BLaER1 treated with 17β-estradiol and CSF1 and Interleukin-3, amounts not matched to agents 10 nM and 100 nM (cell line): ENCODE measurements at regions not wholly inside any gene's neighbourhood (a gene's known extent, or its start where the extent isn't known, plus 50 kb on each side); places are given as distances from the start of the nearest gene placed in this dataset.

Experiments
- H3K27ac ChIP-seq, 11 experiments: shearing (Covaris generic); formaldehyde crosslinking; 2 replicates each; pipeline ENCODE4 v1.8.1; 2022
- H3K27me3 ChIP-seq, 11 experiments: shearing (Covaris generic); formaldehyde crosslinking; 2 replicates each; pipeline ENCODE4 v1.8.1; 2022
- H3K36me3 ChIP-seq, 11 experiments: shearing (Covaris generic); formaldehyde crosslinking; 2 replicates each; pipeline ENCODE4 v1.8.1; 2022
- H3K4me1 ChIP-seq, 10 experiments: shearing (Covaris generic); formaldehyde crosslinking; 2 replicates each; pipeline ENCODE4 v1.8.1; 2022
- H3K4me2 ChIP-seq, 11 experiments: shearing (Covaris generic); formaldehyde crosslinking; 2 replicates each; pipeline ENCODE4 v1.8.1; 2022
- H3K4me3 ChIP-seq, 10 experiments: shearing (Covaris generic); formaldehyde crosslinking; 2 replicates each; pipeline ENCODE4 v1.8.1; 2022
- H3K9ac ChIP-seq, 11 experiments: shearing (Covaris generic); formaldehyde crosslinking; 2 replicates each; pipeline ENCODE4 v1.8.1; 2022
- H3K9me3 ChIP-seq, 11 experiments: shearing (Covaris generic); formaldehyde crosslinking; replicated peaks in 1 of 11; 2 replicates each; pipeline ENCODE4 v1.8.1; 2022
- H4K20me1 ChIP-seq, 11 experiments: shearing (Covaris generic); formaldehyde crosslinking; 2 replicates each; pipeline ENCODE4 v1.8.1; 2022
- Cebpa-rat ChIP-seq, 11 experiments: shearing (Covaris generic); IDR thresholded peaks; 2 replicates each; pipeline ENCODE4 v1.8.1; 2022

GRCh38 chr3:150307311-150308036 is 100.6 kb upstream of the TSC22D2 start:
- Histone ChIP-seq H3K4me1 (no peaks in the 10 kb centered on the region), H3K36me3 (no peaks in the 10 kb centered on the region), H3K4me3 (no peak overlapping the region), H3K27ac (no peak overlapping the region), H3K9ac (no peak overlapping the region), H3K4me2 (no peak overlapping the region), H3K27me3 (no peaks in the 10 kb centered on the region), H3K9me3 (no peaks in the 10 kb centered on the region), H4K20me1 (no peaks in the 10 kb centered on the region)
- TF ChIP-seq Cebpa-rat (IDR thresholded peaks at IDR 0.05), result no peak

- Histone ChIP-seq H3K4me2 (no peak overlapping the region), H3K36me3 (no peaks in the 10 kb centered on the region), H3K27me3 (no peaks in the 10 kb centered on the region), H4K20me1 (no peaks in the 10 kb centered on the region), H3K4me3 (no peak overlapping the region), H3K4me1 (no peaks in the 10 kb centered on the region), H3K27ac (no peak overlapping the region), H3K9ac (no peak overlapping the region), H3K9me3 (no peaks in the 10 kb centered on the region)
- TF ChIP-seq Cebpa-rat (IDR thresholded peaks at IDR 0.05), result no peak
Measured at GRCh38 chr3:150306906-150307305, 101.2 kb upstream of the TSC22D2 start.

- no peak overlapping the region for H3K9ac ChIP-seq
- H4K20me1 ChIP-seq, result no peaks in the 10 kb centered on the region
- H3K27ac ChIP-seq, result no peak overlapping the region
- H3K9me3 ChIP-seq, result no peaks in the 10 kb centered on the region
- no peak overlapping the region for H3K4me2 ChIP-seq
- no peak for TF ChIP-seq Cebpa-rat (IDR thresholded peaks at IDR 0.05)
- no peak overlapping the region for H3K4me3 ChIP-seq
- no peaks in the 10 kb centered on the region for H3K4me1 ChIP-seq
- no peaks in the 10 kb centered on the region for H3K36me3 ChIP-seq
- no peaks in the 10 kb centered on the region for H3K27me3 ChIP-seq
Measured at GRCh38 chr3:150306083-150306482, 102.0 kb upstream of the TSC22D2 start.

GRCh38 chr3:150303768-150304167 is 104.3 kb upstream of the TSC22D2 start:
- H3K36me3 ChIP-seq, result no peaks in the 10 kb centered on the region
- H3K4me1 ChIP-seq, result no peaks in the 10 kb centered on the region
- no peaks in the 10 kb centered on the region for H4K20me1 ChIP-seq
- no peak overlapping the region for H3K27ac ChIP-seq
- no peak overlapping the region for H3K9ac ChIP-seq
- H3K27me3 ChIP-seq, result no peaks in the 10 kb centered on the region
- H3K9me3 ChIP-seq, result no peaks in the 10 kb centered on the region
- H3K4me2 ChIP-seq, result no peak overlapping the region
- no peak overlapping the region for H3K4me3 ChIP-seq
- TF ChIP-seq Cebpa-rat (IDR thresholded peaks at IDR 0.05), result no peak

- Histone ChIP-seq H3K27ac (no peak overlapping the region), H3K4me3 (no peak overlapping the region), H3K9me3 (no peaks in the 10 kb centered on the region), H3K4me2 (no peak overlapping the region), H4K20me1 (no peaks in the 10 kb centered on the region), H3K9ac (no peak overlapping the region), H3K36me3 (no peaks in the 10 kb centered on the region), H3K27me3 (no peaks in the 10 kb centered on the region), H3K4me1 (no peaks in the 10 kb centered on the region)
- no peak for TF ChIP-seq Cebpa-rat (IDR thresholded peaks at IDR 0.05)
Measured at GRCh38 chr3:150302246-150302645, 105.9 kb upstream of the TSC22D2 start.

- H3K4me3 ChIP-seq, result no peak overlapping the region
Measured at GRCh38 chr3:150300852-150301517, 107.1 kb upstream of the TSC22D2 start.

GRCh38 chr3:150300388-150300787 is 107.7 kb upstream of the TSC22D2 start:
- no peak for TF ChIP-seq Cebpa-rat (IDR thresholded peaks at IDR 0.05)
- Histone ChIP-seq H3K4me3 (no peak overlapping the region), H3K9me3 (no peaks in the 10 kb centered on the region), H3K4me1 (no peaks in the 10 kb centered on the region), H3K27me3 (no peaks in the 10 kb centered on the region), H3K9ac (no peak overlapping the region), H3K4me2 (no peak overlapping the region), H3K36me3 (no peaks in the 10 kb centered on the region), H3K27ac (no peak overlapping the region), H4K20me1 (no peaks in the 10 kb centered on the region)

More at GRCh38 chr3:150300852-150301517, 107.1 kb upstream of the TSC22D2 start:
- Histone ChIP-seq H3K4me1 (no peaks in the 10 kb centered on the region), H3K9ac (no peak overlapping the region), H4K20me1 (no peaks in the 10 kb centered on the region), H3K36me3 (no peaks in the 10 kb centered on the region), H3K27ac (no peak overlapping the region), H3K9me3 (no peaks in the 10 kb centered on the region), H3K27me3 (no peaks in the 10 kb centered on the region), H3K4me2 (no peak overlapping the region; a peak in 1 of 22 replicates)
- TF ChIP-seq Cebpa-rat (IDR thresholded peaks at IDR 0.05), result no peak

- H3K27ac ChIP-seq, result no peak overlapping the region
- no peak overlapping the region for H3K9ac ChIP-seq
- H3K9me3 ChIP-seq, result no peaks in the 10 kb centered on the region
- H3K4me2 ChIP-seq, result no peak overlapping the region
- no peaks in the 10 kb centered on the region for H3K36me3 ChIP-seq
- no peaks in the 10 kb centered on the region for H3K4me1 ChIP-seq
- H4K20me1 ChIP-seq, result no peaks in the 10 kb centered on the region
- H3K27me3 ChIP-seq, result no peaks in the 10 kb centered on the region
- no peak for TF ChIP-seq Cebpa-rat (IDR thresholded peaks at IDR 0.05)
- H3K4me3 ChIP-seq, result no peak overlapping the region
Measured at GRCh38 chr3:150299201-150299600, 108.9 kb upstream of the TSC22D2 start.

GRCh38 chr3:150296966-150297365 is 111.1 kb upstream of the TSC22D2 start:
- H3K27ac ChIP-seq, result no peak overlapping the region
- no peak for TF ChIP-seq Cebpa-rat (IDR thresholded peaks at IDR 0.05)
- H3K9ac ChIP-seq, result no peak overlapping the region
- H3K4me2 ChIP-seq, result no peak overlapping the region
- no peaks in the 10 kb centered on the region for H3K27me3 ChIP-seq
- H3K4me1 ChIP-seq, result no peaks in the 10 kb centered on the region
- H3K4me3 ChIP-seq, result no peak overlapping the region
- no peaks in the 10 kb centered on the region for H3K36me3 ChIP-seq
- no peaks in the 10 kb centered on the region for H4K20me1 ChIP-seq
- no peaks in the 10 kb centered on the region for H3K9me3 ChIP-seq

- no peaks in the 10 kb centered on the region for H4K20me1 ChIP-seq
- no peaks in the 10 kb centered on the region for H3K36me3 ChIP-seq
- H3K9ac ChIP-seq, result no peak overlapping the region
- no peak for TF ChIP-seq Cebpa-rat (IDR thresholded peaks at IDR 0.05)
- no peak overlapping the region for H3K27ac ChIP-seq
- H3K4me2 ChIP-seq, result no peak overlapping the region
- H3K4me3 ChIP-seq, result no peak overlapping the region
- no peaks in the 10 kb centered on the region for H3K27me3 ChIP-seq
- H3K4me1 ChIP-seq, result no peaks in the 10 kb centered on the region
- H3K9me3 ChIP-seq, result no peaks in the 10 kb centered on the region
Measured at GRCh38 chr3:150296123-150296735, 111.9 kb upstream of the TSC22D2 start.
